ENCODE measurements at regions not wholly inside any gene's neighbourhood (a gene's known extent, or its start where the extent isn't known, plus 50 kb on each side); places are given as distances from the start of the nearest gene placed in this dataset.
A peak's percentile ranks its signal among the peaks of the same experiment; 100 is the strongest.
"Not testable (repeated sequence)": the region's sequence is repeated elsewhere in the genome, so short reads cannot be mapped to it uniquely, and the experiment has no call there.

- DNase-seq (no peak), ATAC-seq (no peak)
- no peak overlapping the region for H3K4me3 Mint-ChIP-seq
- no peaks in the 10 kb centered on the region for H3K4me1 Mint-ChIP-seq
- H3K9me3 Mint-ChIP-seq, result no peaks in the 10 kb centered on the region
- H3K27ac Mint-ChIP-seq, result no peak overlapping the region
- H3K27me3 Mint-ChIP-seq, result no peaks in the 10 kb centered on the region
- no peaks in the 10 kb centered on the region for H3K36me3 Mint-ChIP-seq (ENCODE audit: low read depth)
Measured at GRCh38 chr10:118823256-118823907, 68.6 kb upstream of the CACUL1 start.

GRCh38 chr10:118827053-118827452 is 72.3 kb upstream of the CACUL1 start:
- H3K27me3 Mint-ChIP-seq, result no peaks in the 10 kb centered on the region
- ATAC-seq (no peak), DNase-seq (no peak)
- no peak overlapping the region for H3K4me3 Mint-ChIP-seq
- no peaks in the 10 kb centered on the region for H3K4me1 Mint-ChIP-seq
- no peaks in the 10 kb centered on the region for H3K9me3 Mint-ChIP-seq
- H3K36me3 Mint-ChIP-seq (ENCODE audit: low read depth), result no peaks in the 10 kb centered on the region
- no peak overlapping the region for H3K27ac Mint-ChIP-seq

DNA sequence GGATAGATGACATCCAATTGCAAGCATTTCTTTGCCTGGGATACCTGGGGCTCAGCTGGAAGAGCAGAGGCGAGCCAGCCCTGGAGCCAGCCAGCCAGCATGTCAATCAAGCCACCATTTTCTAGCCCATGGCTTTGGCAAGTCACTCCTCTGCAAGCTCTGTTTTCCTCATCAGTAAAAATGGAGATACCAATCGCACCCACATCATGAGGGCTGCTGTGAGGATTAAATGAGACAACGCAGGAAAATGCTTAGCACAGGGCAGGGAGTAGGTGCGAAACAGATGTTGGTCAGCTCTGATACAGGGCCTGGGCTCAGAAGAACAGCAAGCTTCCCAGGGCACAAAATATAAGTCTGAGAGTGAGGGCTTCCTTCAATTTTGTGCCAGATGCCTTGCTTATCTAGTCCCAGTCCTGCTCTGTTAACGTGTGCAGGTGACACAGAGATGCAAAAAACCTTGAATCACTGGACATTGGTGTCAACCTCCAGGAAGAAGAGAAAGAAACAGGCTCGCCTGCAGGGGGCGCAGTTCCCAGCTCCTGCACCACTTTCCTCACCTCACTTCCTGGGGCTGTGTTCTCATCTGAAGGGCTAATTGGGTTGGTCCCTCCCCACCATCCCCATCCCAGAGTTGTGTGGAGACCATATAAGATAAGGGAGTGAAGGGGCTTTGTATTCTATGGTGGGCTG is 72.8 kb upstream of the CACUL1 start:
- DNase-seq (peak; percentile 12), ATAC-seq (no peak)
- Mint-ChIP-seq H3K36me3 (ENCODE audit: low read depth) (no peaks in the 10 kb centered on the region), H3K9me3 (no peaks in the 10 kb centered on the region), H3K27me3 (no peaks in the 10 kb centered on the region), H3K4me3 (no peak overlapping the region), H3K27ac (no peak overlapping the region), H3K4me1 (no peaks in the 10 kb centered on the region)

DNA sequence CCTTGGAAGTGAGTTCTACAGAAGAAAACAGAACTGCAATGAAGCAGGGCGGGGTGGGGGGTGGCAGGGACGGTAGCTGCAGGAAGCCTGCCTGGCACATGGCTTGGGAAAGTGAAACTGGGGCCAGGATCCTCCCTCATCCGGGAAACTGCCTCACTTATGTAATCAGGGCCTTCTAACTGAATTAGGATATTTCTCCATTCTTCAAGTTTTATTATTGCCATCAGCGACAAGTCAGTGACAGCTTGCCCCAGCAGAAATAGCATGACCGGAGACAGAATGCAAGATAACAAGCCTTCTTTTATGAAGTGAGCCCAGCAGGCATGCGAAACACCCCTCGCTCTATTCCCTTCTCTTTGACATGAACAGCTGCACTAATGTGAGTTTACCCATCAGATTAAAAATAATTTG is 77.5 kb upstream of the CACUL1 start:
- H3K27ac Mint-ChIP-seq, result no peak overlapping the region

DNA sequence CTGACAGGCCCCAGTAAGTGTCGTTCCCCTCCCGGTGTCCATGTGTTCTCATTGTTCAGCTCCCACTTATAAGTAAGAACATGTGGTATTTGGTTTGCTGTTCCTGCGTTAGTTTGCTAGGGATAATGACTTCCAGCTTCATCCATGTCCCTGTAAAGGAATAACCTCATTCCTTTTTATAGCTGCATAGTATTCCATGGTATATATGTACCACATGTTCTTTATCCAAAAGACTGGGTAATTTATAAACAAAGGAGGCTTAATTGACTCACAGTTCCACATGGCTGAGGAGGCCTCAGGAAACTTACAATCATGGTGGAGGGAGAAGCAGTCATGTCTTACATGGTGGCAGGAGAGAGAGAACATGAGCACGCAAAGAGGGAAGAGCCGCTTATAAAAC is 79.6 kb upstream of the CACUL1 start:
- not testable (repeated sequence) for H3K36me3 Mint-ChIP-seq (ENCODE audit: low read depth); DNase-seq; ATAC-seq; H3K9me3 Mint-ChIP-seq; H3K27ac Mint-ChIP-seq; H3K4me1 Mint-ChIP-seq; H3K27me3 Mint-ChIP-seq; H3K4me3 Mint-ChIP-seq

More for the DNA sequence above, 77.5 kb upstream of the CACUL1 start:
- Mint-ChIP-seq H3K27me3 (no peaks in the 10 kb centered on the region), H3K36me3 (ENCODE audit: low read depth) (no peaks in the 10 kb centered on the region), H3K4me3 (no peak overlapping the region), H3K9me3 (no peaks in the 10 kb centered on the region), H3K4me1 (no peaks in the 10 kb centered on the region)
- DNase-seq (no peak), ATAC-seq (no peak)

GRCh38 chr10:118835682-118836326 is 81.0 kb upstream of the CACUL1 start:
- Mint-ChIP-seq H3K4me3 (no peak overlapping the region), H3K9me3 (no peaks in the 10 kb centered on the region), H3K27me3 (no peaks in the 10 kb centered on the region), H3K27ac (no peak overlapping the region), H3K36me3 (ENCODE audit: low read depth) (no peaks in the 10 kb centered on the region), H3K4me1 (peaks cover 14% of the 10 kb centered on the region)
- ATAC-seq (no peak), DNase-seq (no peak)

DNA sequence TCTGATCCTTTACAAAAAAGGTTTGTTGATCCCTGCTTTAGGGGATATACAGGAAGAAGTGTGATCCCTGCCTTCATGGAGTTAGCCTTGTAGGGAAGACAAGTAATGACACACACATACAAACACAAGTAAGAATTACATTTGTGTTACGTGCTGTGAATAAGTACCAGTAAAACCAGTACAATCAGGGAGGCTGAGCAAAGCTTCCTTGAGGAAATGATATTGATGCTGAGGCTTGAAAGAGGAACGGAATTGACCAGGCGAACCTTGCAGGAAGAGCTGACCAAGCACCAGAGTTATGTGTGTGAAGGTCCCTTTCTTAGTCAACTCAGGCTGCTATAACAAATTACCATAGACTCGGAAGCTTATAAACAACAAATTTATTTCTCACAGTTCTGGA is 83.6 kb upstream of the CACUL1 start:
- no peak for ATAC-seq
- DNase-seq, result no peak
- Mint-ChIP-seq H3K4me3 (no peak overlapping the region), H3K27ac (no peak overlapping the region), H3K9me3 (no peaks in the 10 kb centered on the region), H3K4me1 (peaks cover 14% of the 10 kb centered on the region), H3K27me3 (no peaks in the 10 kb centered on the region), H3K36me3 (ENCODE audit: low read depth) (no peaks in the 10 kb centered on the region)

DNA sequence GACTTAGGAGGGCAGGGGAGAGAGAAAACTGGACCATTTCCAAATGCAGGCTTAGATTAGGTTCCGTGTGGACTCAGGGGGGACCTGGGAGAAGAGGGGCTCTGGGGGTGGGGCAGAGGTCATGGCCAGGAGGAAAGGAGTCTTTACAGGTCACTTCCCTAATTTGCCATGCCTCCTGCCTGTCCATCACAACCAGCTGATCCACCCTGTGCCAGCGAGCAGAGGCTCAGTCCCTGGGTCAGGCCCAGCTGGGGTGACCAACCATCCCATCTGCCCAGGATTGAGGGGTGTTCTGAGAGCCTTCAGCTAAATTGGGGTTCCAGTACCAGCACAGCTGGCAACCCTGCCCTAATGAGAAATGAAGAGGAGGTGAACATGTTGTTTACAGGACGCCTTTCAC is 84.6 kb upstream of the CACUL1 start:
- Mint-ChIP-seq H3K27me3 (no peaks in the 10 kb centered on the region), H3K27ac (no peak overlapping the region), H3K4me1 (peaks cover 14% of the 10 kb centered on the region), H3K9me3 (no peaks in the 10 kb centered on the region), H3K36me3 (ENCODE audit: low read depth) (no peaks in the 10 kb centered on the region), H3K4me3 (no peak overlapping the region)
- ATAC-seq (no peak), DNase-seq (no peak)

GRCh38 chr10:118840071-118840775 is 85.5 kb upstream of the CACUL1 start:
- H3K27me3 Mint-ChIP-seq, result peaks cover 2% of the 10 kb centered on the region
- ATAC-seq, result peak; percentile 89
- H3K9me3 Mint-ChIP-seq, result no peaks in the 10 kb centered on the region
- H3K4me3 Mint-ChIP-seq, result no peak overlapping the region
- peaks cover 14% of the 10 kb centered on the region for H3K4me1 Mint-ChIP-seq
- H3K36me3 Mint-ChIP-seq (ENCODE audit: low read depth), result no peaks in the 10 kb centered on the region
- DNase-seq, result peak; percentile 63
- peak overlapping the region; percentile 43 for H3K27ac Mint-ChIP-seq

- no peak for DNase-seq
- H3K4me3 Mint-ChIP-seq, result no peak overlapping the region
- no peak overlapping the region for H3K27ac Mint-ChIP-seq
Measured at GRCh38 chr10:118840776-118841468, 86.2 kb upstream of the CACUL1 start.

GRCh38 chr10:118841881-118842605 is 87.3 kb upstream of the CACUL1 start:
- H3K4me1 Mint-ChIP-seq, result peaks cover 14% of the 10 kb centered on the region
- DNase-seq, result no peak

More at GRCh38 chr10:118840776-118841468, 86.2 kb upstream of the CACUL1 start:
- Mint-ChIP-seq H3K36me3 (ENCODE audit: low read depth) (no peaks in the 10 kb centered on the region), H3K9me3 (no peaks in the 10 kb centered on the region), H3K27me3 (peaks cover 3% of the 10 kb centered on the region), H3K4me1 (peaks cover 14% of the 10 kb centered on the region)
- no peak for ATAC-seq

DNA sequence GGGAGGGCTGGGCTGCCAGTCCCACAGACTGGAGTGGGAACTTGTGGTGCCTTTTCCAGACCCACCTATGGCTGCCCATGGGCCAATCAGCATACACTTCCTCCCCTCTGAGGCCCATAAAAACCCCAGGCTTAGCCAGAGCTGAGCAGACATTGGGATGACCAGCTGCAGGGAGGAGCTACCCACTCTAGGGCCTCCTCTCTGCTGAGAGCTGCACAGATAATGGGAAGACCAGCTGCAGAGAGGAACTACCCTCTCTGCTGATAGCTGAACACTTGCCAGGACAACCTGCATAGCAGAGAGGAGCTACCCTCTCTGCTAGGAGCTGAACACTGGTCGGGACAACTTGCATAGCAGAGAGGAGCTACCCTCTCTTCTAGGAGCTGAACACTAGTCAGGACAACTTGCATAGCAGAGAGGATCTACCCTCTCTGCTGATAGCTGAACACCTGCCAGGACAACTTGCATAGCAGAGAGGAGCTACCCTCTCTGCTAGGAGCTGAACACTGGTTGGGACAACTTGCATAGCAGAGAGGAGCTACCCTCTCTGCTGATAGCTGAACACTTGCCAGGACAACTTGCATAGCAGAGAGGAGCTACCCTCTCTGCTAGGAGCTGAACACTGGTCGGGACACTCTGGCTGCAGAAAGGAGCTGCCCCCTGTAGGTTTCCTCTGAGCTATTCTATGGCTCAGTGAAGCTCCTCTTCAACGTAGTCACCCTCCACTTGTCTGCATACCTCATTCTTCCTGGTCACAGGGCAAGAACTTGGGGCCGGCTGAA is 88.3 kb upstream of the CACUL1 start:
- Mint-ChIP-seq H3K36me3 (ENCODE audit: low read depth) (no peaks in the 10 kb centered on the region), H3K27me3 (peaks cover 8% of the 10 kb centered on the region), H3K4me3 (no peak overlapping the region), H3K9me3 (no peaks in the 10 kb centered on the region), H3K27ac (no peak overlapping the region), H3K4me1 (peaks cover 14% of the 10 kb centered on the region)
- no peak for ATAC-seq
- no peak for DNase-seq

More at GRCh38 chr10:118841881-118842605, 87.3 kb upstream of the CACUL1 start:
- no peak overlapping the region for H3K27ac Mint-ChIP-seq
- no peak overlapping the region for H3K4me3 Mint-ChIP-seq
- H3K36me3 Mint-ChIP-seq (ENCODE audit: low read depth), result no peaks in the 10 kb centered on the region
- H3K27me3 Mint-ChIP-seq, result peaks cover 8% of the 10 kb centered on the region
- H3K9me3 Mint-ChIP-seq, result no peaks in the 10 kb centered on the region
- ATAC-seq, result no peak

DNA sequence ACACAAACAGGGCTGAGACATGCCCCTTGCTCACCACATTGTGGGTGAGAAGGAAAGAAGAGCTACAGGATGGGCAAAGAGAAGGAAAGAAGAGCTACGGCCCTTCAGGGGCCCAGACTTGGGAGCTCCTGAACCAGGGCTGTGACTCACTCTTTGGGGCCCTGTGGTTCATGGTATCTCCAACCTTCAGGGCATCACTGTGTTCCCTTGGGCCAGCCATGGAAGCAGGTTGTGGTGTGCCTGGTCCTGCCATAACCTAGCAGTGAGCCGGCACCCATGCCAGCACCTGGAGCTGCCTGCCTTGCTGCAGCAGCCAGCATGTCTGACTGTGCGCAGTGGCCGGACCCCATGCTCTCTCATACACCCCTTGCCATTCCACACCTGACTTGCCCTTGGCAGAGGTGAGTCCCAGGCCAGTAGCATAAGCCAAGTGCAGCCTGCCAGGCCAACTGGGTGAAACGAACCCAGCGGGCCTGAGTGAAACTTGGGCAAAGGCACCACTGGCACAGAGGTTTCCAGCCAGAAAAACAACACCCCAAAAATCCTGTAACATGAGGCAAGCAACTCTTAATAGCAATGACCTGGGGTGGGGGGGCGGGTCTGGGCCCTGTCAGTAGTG is 89.0 kb upstream of the CACUL1 start:
- H3K9me3 Mint-ChIP-seq, result no peaks in the 10 kb centered on the region
- no peak overlapping the region for H3K27ac Mint-ChIP-seq
- DNase-seq (no peak), ATAC-seq (no peak)
- H3K4me1 Mint-ChIP-seq, result peaks cover 14% of the 10 kb centered on the region
- no peaks in the 10 kb centered on the region for H3K36me3 Mint-ChIP-seq (ENCODE audit: low read depth)
- H3K4me3 Mint-ChIP-seq, result no peak overlapping the region
- peaks cover 8% of the 10 kb centered on the region for H3K27me3 Mint-ChIP-seq

Data from activated naive CD8-positive, alpha-beta T cell treated with anti-CD3 and anti-CD28 coated beads, Interleukin-2, amount 50 U/mL, for 24 hours (primary cell).